ENCODE measurements at regions not wholly inside any gene's neighbourhood (a gene's known extent, or its start where the extent isn't known, plus 50 kb on each side); places are given as distances from the start of the nearest gene placed in this dataset.
"Not testable (repeated sequence)": the region's sequence is repeated elsewhere in the genome, so short reads cannot be mapped to it uniquely, and the experiment has no call there.

GRCh38 chr7:54153462-54153861 lies 388.7 kb upstream of the VSTM2A start:
- no peak for DNase-seq

DNA sequence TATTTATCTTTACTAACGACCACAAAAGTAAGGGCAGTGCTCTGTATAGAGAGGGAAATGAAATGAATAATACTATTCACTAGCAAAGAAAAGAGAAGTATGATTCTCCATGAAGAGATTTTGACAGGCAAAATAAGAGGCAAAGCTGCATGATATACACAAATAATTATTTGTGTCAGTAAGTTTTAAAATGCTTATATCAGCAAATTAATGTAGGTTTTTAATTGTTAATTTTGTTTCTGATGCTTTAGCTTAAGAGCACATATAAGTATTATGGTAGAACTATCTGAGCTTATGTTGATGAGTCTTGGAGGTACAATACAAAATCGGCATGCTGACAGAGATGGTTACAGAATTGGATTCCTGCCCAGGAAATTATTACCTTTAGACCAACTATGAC lies 383.1 kb upstream of the VSTM2A start:
- DNase-seq, result no peak

DNA sequence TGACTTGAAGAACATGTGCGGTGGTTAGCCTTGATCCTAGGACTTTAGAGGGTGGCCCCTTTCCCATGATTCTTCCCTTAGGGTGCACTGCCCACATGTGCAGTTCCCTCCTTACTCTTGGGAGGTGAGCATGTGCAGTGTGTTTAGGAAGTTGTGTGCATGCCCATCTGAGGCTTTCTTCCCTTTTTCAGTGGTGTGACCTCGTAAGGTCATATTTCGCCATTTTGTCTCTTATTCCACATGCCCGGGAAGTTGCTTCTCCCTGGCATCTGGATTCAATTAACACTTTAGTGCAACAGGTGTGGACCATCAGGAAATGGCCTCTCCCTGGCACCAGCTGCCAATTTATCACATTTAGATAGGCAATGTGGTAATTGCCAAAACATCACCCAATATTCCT lies 380.6 kb upstream of the VSTM2A start:
- DNase-seq, result no peak

DNA sequence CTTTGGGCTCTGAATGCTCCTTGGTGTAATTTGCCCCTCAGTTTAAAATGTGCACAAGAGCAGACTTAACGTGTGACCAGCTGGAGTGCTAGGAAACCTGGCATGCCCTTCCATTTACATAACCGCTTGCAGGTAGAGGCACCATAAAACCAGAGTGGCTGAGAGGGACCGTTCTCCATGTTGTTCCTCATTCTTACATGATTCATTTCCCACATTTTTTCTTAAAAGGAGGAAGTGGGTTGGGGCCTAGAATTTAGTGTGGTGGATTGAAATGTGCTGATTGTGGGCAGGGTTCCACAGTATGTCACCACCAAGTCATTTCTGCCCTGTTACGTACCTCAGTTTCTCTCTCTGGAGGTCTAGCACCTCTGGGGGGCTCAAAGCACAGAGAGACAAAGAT lies 375.8 kb upstream of the VSTM2A start:
- DNase-seq, result no peak

GRCh38 chr7:54179321-54180029 lies 362.7 kb upstream of the VSTM2A start:
- no peak for DNase-seq

- DNase-seq, result no peak
These were observed 361.4 kb upstream of the VSTM2A start for GRCh38 chr7:54180796-54181195.

DNA sequence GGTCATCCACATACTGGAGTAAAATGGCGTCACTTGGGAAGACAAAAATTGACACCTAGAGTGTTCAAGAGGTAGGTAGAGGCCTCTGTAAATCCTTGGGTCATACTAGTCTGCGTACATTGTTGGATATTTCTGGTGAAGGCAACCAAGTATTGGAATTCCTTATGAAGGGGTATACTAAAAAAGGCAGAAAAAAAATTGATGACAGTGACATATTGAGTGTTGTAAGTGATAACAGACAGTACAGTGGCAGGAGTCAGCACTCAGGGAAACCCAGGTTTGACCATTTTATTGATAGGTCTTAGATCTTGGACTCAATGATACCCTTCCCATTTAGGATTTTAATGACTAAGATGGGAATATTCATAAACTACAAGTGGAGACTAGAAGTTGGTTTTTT lies 359.1 kb upstream of the VSTM2A start:
- no peak for DNase-seq

GRCh38 chr7:54186336-54186735 lies 355.8 kb upstream of the VSTM2A start:
- DNase-seq, result no peak

DNA sequence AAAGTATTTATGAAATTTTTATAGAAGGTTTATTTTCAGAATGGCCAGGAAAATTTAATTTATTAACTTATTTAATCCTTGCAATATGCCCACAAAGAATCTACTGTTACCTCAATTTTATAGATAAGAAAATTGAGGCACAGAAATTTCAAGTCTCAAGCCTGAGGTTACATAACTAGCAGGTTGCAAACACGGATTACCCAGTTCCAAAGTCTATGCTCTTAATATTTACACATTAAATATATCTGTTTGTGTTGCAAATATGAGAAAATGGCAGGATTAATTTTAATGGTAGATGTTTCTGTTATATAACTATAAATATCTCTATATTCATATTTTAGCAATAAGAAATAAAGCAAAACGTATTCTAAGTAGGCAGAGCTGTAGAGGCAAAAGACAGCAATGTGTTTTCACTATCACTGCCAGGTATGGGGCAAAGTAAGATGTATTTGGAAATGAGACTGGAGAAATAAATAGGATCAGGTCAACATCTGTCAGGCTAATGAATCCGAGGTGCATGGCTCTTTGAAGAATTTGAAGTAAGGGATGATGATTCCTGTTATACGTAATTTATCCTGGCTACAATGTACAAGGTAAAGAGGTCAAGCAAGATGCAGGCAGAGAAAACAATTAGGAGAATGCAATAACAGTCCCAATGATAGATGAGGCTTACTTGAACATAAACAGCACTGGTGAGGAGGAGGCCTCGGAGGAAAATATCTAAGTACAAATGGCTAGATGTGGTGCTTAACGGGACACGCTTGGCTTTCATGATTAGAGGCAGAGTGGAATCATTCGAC lies 354.1 kb upstream of the VSTM2A start:
- DNase-seq, result no peak

- DNase-seq, result no peak
These were observed 353.3 kb upstream of the VSTM2A start for GRCh38 chr7:54188843-54189242.

DNA sequence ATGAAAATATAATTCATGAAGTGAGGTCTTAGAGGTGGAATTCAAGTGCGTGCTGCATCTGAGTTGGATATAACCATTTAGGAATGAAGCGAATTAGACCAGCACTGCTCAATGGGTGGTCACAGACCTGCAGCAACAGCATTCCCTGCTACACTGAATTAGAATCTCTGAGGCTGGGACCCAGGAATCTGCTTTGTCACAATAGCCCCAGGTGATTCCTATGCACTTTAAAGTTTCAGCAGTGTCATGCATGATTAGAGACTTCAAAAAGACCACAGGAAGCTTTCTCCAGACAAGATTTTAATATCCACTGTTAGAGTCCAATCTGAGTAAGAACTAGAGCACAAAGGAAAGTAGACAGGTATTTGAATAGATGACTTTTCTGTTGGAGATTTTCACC lies 352.8 kb upstream of the VSTM2A start:
- no peak for DNase-seq

GRCh38 chr7:54201501-54201900 lies 340.7 kb upstream of the VSTM2A start:
- DNase-seq, result no peak

DNA sequence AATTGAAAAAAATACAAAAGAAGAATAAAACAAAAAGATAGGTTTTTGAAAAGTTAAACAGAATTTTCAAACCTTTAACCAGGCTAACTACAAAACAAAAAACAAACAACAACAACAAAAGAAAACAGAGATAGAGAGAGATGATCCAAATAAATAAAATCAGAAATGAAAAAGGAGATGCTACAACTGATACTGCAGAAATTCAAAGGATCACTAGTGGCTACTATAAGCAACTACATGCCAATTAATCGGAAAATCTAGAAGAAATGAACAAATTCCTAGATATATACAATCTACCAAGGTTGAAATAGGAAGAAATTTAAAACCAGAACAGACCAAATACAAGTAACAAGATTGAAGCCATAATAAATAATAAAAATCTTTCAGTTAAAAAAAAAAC lies 326.8 kb upstream of the VSTM2A start:
- no peak for DNase-seq

GRCh38 chr7:54226030-54226429 lies 316.1 kb upstream of the VSTM2A start:
- not testable (repeated sequence) for DNase-seq

DNA sequence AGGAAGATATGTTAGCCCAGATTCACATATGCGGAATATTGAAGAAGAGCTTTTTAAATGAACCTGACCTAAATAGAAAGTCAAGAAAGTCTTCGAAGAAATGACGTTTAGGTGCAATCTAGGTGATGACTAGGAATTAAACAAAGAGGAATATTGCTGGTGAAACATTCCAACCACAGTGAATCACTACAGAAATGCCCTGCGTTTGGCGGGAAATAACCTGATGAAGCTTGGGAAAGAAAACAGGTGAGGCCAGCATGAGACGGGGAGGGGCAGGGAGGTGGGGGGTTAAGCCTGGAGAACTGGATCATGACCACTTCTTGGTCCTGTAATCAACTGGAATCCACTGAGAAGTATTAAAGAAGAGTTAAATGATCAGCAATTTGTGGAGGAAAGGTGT lies 299.4 kb upstream of the VSTM2A start:
- DNase-seq, result no peak

DNA sequence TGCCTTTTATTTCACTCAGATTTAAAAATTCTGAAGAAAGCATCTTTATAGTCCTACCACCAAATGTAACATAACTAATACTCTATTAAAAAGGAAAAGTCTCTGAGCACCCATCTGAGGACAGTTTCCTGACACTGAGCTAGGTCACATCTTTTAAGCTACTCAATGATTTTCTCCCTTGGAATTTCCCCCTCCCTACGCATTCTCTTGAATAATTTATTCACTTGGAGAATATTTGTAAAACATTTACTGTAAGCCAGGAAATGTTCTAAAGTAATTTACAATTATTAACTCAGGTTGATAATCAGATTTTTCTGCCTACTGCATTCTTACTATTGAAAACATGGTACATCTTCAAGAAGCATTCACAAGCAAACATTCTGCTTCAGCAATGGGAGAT lies 297.2 kb upstream of the VSTM2A start:
- no peak for DNase-seq

DNA sequence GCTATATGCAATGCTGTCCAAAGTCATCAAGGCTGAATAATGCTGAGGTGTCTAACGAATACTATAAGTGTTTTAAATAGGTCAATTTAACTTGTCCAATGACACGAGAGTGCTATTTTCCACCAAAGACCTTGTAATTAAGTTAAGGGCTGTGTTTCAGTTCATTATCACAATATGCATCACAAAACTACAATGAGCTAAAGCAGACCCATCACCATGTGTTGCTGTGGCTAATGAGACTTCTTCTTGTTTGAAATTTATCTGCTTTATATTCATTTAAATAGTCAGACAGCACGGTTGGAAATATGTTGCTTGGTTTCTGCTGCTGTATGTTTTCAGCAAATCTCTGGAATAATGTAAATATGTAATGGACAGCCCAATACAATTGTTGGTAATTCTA lies 292.5 kb upstream of the VSTM2A start:
- no peak for DNase-seq

DNA sequence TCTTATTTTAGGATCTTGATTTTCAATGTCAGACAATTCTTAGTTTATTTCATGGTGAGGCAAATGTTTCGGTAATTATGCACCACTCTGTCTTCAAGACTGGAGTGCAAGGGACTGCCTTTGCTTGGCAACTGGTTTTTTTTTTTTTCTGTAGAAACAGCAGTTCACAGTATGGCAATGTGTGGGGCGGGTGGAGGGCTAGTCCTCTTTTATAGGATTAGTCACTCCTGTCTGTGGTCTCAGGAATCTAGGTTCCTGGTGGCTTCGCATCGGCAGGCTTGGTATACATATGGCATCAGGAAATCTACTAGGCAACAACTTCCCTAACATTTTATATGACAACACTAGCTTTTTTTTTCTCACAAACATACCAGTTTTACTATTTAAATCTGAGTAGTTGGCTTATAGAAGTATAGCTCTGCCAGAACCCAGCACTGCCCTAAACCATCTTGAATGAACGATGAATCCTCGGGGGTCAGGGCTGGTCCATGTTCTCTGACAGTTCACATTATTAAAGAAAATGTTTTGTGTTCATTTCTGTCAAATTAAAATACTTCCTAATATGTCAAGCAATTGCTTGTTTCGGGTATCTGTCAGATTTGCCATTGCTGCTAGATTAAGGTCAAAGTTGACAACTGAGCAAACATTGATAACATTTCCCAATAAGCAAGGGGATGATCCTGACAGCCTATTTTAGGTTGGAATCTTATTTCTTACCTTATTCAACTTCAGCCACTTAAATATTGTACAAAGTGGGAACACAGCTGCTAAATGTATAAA lies 289.7 kb upstream of the VSTM2A start:
- DNase-seq, result no peak

DNA sequence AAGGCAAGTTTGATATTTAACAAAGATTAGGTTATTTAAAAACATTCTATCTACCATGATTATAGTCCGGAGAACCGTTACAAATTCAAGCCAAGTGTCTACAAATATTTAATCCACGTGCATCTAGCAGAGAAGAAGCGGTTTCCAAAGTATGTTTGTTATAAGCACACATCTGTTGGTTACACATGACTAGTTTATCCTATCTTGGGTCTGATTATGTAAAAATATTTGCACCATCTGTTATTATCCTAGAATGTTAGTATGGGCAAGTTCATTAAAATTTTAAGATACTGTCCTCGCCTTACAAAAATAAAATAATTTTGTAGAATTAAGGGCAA lies 289.2 kb upstream of the VSTM2A start:
- no peak for DNase-seq

GRCh38 chr7:54255242-54255641 lies 286.9 kb upstream of the VSTM2A start:
- no peak for DNase-seq

GRCh38 chr7:54259185-54259584 lies 283.0 kb upstream of the VSTM2A start:
- no peak for DNase-seq

DNA sequence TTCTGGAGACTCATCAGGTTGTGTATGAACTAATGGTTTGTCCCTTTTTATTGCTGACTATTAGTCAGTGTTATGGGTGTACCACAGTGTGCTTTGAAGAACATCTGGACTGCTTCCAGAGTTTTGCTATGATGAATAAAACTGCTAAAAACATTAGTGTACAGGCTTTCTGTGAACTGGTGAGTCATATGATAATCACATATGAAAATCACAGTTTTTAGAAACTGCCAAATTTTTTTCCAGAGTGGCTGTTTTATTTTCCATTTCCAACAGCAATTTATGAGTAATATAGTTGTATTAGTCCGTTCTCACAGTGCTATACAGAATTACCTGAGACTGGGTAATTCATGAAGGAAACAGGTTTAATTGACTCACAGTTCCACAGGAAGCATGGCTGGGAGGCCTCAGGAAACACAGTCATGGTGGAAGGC lies 281.2 kb upstream of the VSTM2A start:
- DNase-seq, result no peak

DNA sequence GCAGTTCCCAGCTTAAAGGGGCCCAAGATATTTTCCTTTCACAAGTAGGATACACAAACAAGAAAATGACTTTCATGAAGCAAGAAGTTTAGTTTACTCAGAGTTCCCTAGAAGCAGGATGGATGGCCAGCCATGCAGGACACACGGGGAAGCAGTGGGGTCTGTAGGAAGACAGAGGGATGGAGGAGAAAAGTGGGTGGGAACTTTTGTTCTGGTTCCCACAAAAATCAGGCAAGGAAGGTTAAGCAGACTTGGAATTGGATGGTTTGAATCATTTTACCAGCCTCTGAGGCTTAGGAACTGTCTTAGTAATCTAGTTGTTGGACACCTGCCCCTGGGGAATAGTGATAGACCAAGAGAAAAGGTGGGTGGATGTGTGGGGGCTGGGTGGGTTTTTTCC lies 263.3 kb upstream of the VSTM2A start:
- no peak for DNase-seq

Measured in activated T-cell treated with anti-CD3 and anti-CD28 coated beads, Interleukin-2, amount 50 U/mL, for 48 hours (primary cell).